ENCODE measurements at regions not wholly inside any gene's neighbourhood (a gene's known extent, or its start where the extent isn't known, plus 50 kb on each side); places are given as distances from the start of the nearest gene placed in this dataset.

GRCh38 chr7:88484551-88484950 is 177.9 kb upstream of the STEAP4 start:
- no peak overlapping the region for H2AFZ ChIP-seq (ENCODE audit: low read length)
- H3K27ac ChIP-seq (ENCODE audit: extremely low read length, insufficient read depth, low read length) = no peak overlapping the region
- ATAC-seq (no peak), DNase-seq (ENCODE audit: low spot score) (no peak), FAIRE-seq (no peak)
- H3K36me3 ChIP-seq (replicated peaks in 1 of 2; ENCODE audit: control insufficient read depth in 1 of 2, insufficient read depth in 2 of 2, low read length in 2 of 2) = no peaks in the 10 kb centered on the region
- H3K4me1 ChIP-seq (ENCODE audit: insufficient read depth, low read length) = no peaks in the 10 kb centered on the region
- H3K4me2 ChIP-seq (ENCODE audit: low read depth, low read length) = no peak overlapping the region
- no peak overlapping the region for H3K4me3 ChIP-seq (replicated peaks in 1 of 3; ENCODE audit: insufficient read depth in 1 of 3, low read depth in 2 of 3, low read length in 3 of 3)
- no peaks in the 10 kb centered on the region for H4K20me1 ChIP-seq (ENCODE audit: insufficient read depth, low read length)
- 2% methylated on average over 3 of the region's 3 CpGs for WGBS (ENCODE audit: low lambda C conversion rate)
- CTCF ChIA-PET (ENCODE audit: low intra/inter-chr PET ratio, low total read pairs) = no interaction called here
- no TSS peak for BruUV-seq (replicated peaks)
- H3K9me3 ChIP-seq (ENCODE audit: low read length) = no peaks in the 10 kb centered on the region
- in situ Hi-C loops (cut with HindIII; ENCODE audit: extremely low pct_ligation_motif_present, low pct_unique_long_range_greater_than_20kb) = no loop called here
- no peaks in the 10 kb centered on the region for H3K79me2 ChIP-seq (ENCODE audit: insufficient read depth, low read length)
- H3K9ac ChIP-seq (ENCODE audit: insufficient read depth, low read depth, low read length) = no peak overlapping the region
- no peaks in the 10 kb centered on the region for H3K27me3 ChIP-seq (ENCODE audit: control insufficient read depth in 1 of 2, insufficient read depth in 2 of 2, low read length in 2 of 2)
- intact Hi-C loops (cut with micrococcal nuclease; ENCODE audit: unreplicated experiment) = no loop called here
- POLR2A ChIA-PET = no interaction called here
- TF ChIP-seq GTF3A (CRISPR knock-in tag; conservative IDR thresholded peaks at IDR 0.05) (no peak), ISL2 (CRISPR knock-in tag; IDR thresholded peaks at IDR 0.05) (no peak), ZNF138 (CRISPR knock-in tag; IDR thresholded peaks at IDR 0.05; ENCODE audit: low read depth) (no peak), ZNF230 (CRISPR knock-in tag; IDR thresholded peaks at IDR 0.05) (no peak), ARNTL (CRISPR knock-in tag; IDR thresholded peaks at IDR 0.05) (no peak), ZNF251 (CRISPR knock-in tag; IDR thresholded peaks at IDR 0.05) (no peak), POLR2A (IDR thresholded peaks at IDR 0.05; ENCODE audit: insufficient read depth in 1 of 2, low read depth in 2 of 2, low read length in 2 of 2) (no peak), DNMT3B (CRISPR knock-in tag; conservative IDR thresholded peaks at IDR 0.05) (no peak), ZNF367 (CRISPR knock-in tag; IDR thresholded peaks at IDR 0.05; ENCODE audit: borderline replicate concordance) (no peak), NR2F2 (IDR thresholded peaks at IDR 0.05; ENCODE audit: borderline replicate concordance, low read depth) (no peak), ARNT (IDR thresholded peaks at IDR 0.05) (no peak), SATB2 (CRISPR knock-in tag; IDR thresholded peaks at IDR 0.05) (no peak), ZNF205 (CRISPR knock-in tag; IDR thresholded peaks at IDR 0.05) (no peak), TCF7L2 (IDR thresholded peaks at IDR 0.05; ENCODE audit: low read depth, low read length) (no peak), YY1 (IDR thresholded peaks at IDR 0.05; ENCODE audit: insufficient read depth, insufficient replicate concordance, low read depth, low read length) (no peak)
- TF ChIP-seq, protein P1, sequence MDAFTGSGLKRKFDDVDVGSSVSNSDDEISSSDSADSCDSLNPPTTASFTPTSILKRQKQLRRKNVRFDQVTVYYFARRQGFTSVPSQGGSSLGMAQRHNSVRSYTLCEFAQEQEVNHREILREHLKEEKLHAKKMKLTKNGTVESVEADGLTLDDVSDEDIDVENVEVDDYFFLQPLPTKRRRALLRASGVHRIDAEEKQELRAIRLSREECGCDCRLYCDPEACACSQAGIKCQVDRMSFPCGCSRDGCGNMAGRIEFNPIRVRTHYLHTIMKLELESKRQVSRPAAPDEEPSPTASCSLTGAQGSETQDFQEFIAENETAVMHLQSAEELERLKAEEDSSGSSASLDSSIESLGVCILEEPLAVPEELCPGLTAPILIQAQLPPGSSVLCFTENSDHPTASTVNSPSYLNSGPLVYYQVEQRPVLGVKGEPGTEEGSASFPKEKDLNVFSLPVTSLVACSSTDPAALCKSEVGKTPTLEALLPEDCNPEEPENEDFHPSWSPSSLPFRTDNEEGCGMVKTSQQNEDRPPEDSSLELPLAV (CRISPR knock-in tag; conservative IDR thresholded peaks at IDR 0.05; ENCODE audit: low read depth) = no peak
- TF ChIP-seq, protein P2, sequence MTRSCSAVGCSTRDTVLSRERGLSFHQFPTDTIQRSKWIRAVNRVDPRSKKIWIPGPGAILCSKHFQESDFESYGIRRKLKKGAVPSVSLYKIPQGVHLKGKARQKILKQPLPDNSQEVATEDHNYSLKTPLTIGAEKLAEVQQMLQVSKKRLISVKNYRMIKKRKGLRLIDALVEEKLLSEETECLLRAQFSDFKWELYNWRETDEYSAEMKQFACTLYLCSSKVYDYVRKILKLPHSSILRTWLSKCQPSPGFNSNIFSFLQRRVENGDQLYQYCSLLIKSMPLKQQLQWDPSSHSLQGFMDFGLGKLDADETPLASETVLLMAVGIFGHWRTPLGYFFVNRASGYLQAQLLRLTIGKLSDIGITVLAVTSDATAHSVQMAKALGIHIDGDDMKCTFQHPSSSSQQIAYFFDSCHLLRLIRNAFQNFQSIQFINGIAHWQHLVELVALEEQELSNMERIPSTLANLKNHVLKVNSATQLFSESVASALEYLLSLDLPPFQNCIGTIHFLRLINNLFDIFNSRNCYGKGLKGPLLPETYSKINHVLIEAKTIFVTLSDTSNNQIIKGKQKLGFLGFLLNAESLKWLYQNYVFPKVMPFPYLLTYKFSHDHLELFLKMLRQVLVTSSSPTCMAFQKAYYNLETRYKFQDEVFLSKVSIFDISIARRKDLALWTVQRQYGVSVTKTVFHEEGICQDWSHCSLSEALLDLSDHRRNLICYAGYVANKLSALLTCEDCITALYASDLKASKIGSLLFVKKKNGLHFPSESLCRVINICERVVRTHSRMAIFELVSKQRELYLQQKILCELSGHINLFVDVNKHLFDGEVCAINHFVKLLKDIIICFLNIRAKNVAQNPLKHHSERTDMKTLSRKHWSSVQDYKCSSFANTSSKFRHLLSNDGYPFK (CRISPR knock-in tag; IDR thresholded peaks at IDR 0.05; ENCODE audit: borderline replicate concordance) = no peak
